Vagina (tissue), 2 donors: ENCODE measurements at regions not wholly inside any gene's neighbourhood (a gene's known extent, or its start where the extent isn't known, plus 50 kb on each side); places are given as distances from the start of the nearest gene placed in this dataset.

Experiments
- DNase-seq, 2 donors: peaks; one replicate each; pipeline ENCODE4 v3.0.0-alpha.2; 2017; ENCODE audit errors: extremely low spot score in 2 of 2
- H3K27ac ChIP-seq: fragments of 200-600 bp; sonication (generic); one replicate; pipeline ENCODE4 v1.5.1; 2019
- H3K27me3 ChIP-seq: fragments of 200-600 bp; sonication (generic); one replicate; pipeline ENCODE4 v1.5.1; 2019
- H3K36me3 ChIP-seq, 2 donors: fragments of 200-600 bp; sonication (generic); one replicate each; pipeline ENCODE4 v1.5.1; 2017 to 2019
- H3K4me1 ChIP-seq: fragments of 200-600 bp; sonication (generic); one replicate; pipeline ENCODE4 v1.5.1; 2019
- H3K4me3 ChIP-seq, 2 donors: fragments of 200-600 bp; sonication (generic); 1 replicate in 1 of 2; 2 replicates in 1 of 2; pipeline ENCODE4 v1.5.1; 2016 to 2019
- H3K9me3 ChIP-seq: fragments of 200-600 bp; sonication (generic); one replicate; pipeline ENCODE4 v1.5.1; 2019
- POLR2A ChIP-seq, 2 donors: fragments of 450-650 bp; IDR thresholded peaks; one replicate each; pipeline ENCODE4 v1.6.1; 2017; ENCODE audit warnings: antibody characterized with exemption in 2 of 2, mild to moderate bottlenecking in 2 of 2, moderate library complexity in 2 of 2
- POLR2AphosphoS5 ChIP-seq, 2 donors: sonication (generic); formaldehyde crosslinking; IDR thresholded peaks; one replicate each; pipeline ENCODE4 v1.9.0; 2017; ENCODE audit warnings: antibody characterized with exemption in 2 of 2, mild to moderate bottlenecking in 2 of 2, low read depth in 1 of 2; ENCODE audit not compliant: insufficient read depth in 1 of 2
- intact Hi-C: fragments of 100-400 bp; cut with DNase I; formaldehyde crosslinking; loops from one replicate; pipeline ENCODE4 v1.15.1; 2023
- TF ChIP-seq, protein P1 (sequence below), 3 experiments: fragments of 450-650 bp in 2 of 3; fragments of 200-600 bp in 1 of 3; sonication (generic) in 1 of 3; IDR thresholded peaks; one replicate each; pipeline ENCODE4 v1.5.1; 2017 to 2019; ENCODE audit warnings: antibody characterized with exemption in 3 of 3, mild to moderate bottlenecking in 2 of 3, moderate library complexity in 2 of 3

DNA sequence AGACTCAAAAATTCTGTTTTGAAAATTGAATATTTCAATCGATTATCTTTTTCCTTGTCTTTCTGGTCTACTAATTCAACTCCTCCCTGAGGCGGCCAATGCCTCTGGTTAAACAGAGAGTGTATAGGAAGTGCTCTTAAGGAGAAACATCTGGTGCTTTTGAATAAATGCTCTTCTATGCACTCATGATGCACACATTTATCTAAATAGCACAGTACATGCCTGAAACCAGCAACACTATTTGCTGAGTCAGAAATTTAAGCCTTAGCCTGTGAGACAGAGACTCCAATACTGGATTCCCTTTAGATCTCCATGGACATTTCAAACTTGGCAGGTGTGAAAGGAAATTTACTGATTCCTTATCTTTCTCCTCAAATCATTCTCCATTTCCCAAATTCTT is 118.6 kb downstream of the SLIT2 start:
- H3K27ac ChIP-seq, result no peak overlapping the region
- no peaks in the 10 kb centered on the region for H3K9me3 ChIP-seq
- no peaks in the 10 kb centered on the region for H3K27me3 ChIP-seq
- DNase-seq, result no peak
- H3K4me1 ChIP-seq, result no peaks in the 10 kb centered on the region
- no peaks in the 10 kb centered on the region for H3K36me3 ChIP-seq
- TF ChIP-seq POLR2A (IDR thresholded peaks at IDR 0.05), result no peak
- no peak for TF ChIP-seq POLR2AphosphoS5 (IDR thresholded peaks at IDR 0.05; ENCODE audit: insufficient read depth in 1 of 2, low read depth in 1 of 2)
- TF ChIP-seq, protein P1, sequence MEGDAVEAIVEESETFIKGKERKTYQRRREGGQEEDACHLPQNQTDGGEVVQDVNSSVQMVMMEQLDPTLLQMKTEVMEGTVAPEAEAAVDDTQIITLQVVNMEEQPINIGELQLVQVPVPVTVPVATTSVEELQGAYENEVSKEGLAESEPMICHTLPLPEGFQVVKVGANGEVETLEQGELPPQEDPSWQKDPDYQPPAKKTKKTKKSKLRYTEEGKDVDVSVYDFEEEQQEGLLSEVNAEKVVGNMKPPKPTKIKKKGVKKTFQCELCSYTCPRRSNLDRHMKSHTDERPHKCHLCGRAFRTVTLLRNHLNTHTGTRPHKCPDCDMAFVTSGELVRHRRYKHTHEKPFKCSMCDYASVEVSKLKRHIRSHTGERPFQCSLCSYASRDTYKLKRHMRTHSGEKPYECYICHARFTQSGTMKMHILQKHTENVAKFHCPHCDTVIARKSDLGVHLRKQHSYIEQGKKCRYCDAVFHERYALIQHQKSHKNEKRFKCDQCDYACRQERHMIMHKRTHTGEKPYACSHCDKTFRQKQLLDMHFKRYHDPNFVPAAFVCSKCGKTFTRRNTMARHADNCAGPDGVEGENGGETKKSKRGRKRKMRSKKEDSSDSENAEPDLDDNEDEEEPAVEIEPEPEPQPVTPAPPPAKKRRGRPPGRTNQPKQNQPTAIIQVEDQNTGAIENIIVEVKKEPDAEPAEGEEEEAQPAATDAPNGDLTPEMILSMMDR (IDR thresholded peaks at IDR 0.05), result no peak
- intact Hi-C loops, result no loop called here
- no peak overlapping the region for H3K4me3 ChIP-seq

DNA sequence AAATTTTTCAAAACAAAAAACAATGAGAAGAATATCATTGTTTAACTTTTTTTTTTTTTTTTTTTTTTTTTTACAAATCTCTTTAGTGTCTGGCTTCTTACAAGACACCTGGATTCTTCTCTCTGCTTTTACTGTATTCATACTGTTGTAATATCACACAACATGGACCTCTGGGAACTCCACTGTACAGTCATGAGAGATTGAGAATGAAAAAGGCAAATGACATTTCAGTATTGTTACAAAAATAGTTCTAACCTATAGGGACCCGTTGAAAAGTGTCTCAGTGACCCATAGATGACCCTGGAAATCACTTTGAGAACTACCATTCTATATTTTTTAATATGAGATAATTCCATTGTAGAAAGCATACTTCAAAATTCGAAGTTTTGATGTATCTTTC is 124.4 kb downstream of the SLIT2 start:
- H3K9me3 ChIP-seq, result no peaks in the 10 kb centered on the region
- intact Hi-C loops, result no loop called here
- H3K36me3 ChIP-seq, result no peaks in the 10 kb centered on the region
- H3K4me1 ChIP-seq, result no peaks in the 10 kb centered on the region
- TF ChIP-seq, protein P1 (IDR thresholded peaks at IDR 0.05), result no peak
- no peak for TF ChIP-seq POLR2A (IDR thresholded peaks at IDR 0.05)
- TF ChIP-seq POLR2AphosphoS5 (IDR thresholded peaks at IDR 0.05; ENCODE audit: insufficient read depth in 1 of 2, low read depth in 1 of 2), result no peak
- H3K4me3 ChIP-seq, result no peak overlapping the region
- no peak overlapping the region for H3K27ac ChIP-seq
- DNase-seq, result no peak
- H3K27me3 ChIP-seq, result no peaks in the 10 kb centered on the region

DNA sequence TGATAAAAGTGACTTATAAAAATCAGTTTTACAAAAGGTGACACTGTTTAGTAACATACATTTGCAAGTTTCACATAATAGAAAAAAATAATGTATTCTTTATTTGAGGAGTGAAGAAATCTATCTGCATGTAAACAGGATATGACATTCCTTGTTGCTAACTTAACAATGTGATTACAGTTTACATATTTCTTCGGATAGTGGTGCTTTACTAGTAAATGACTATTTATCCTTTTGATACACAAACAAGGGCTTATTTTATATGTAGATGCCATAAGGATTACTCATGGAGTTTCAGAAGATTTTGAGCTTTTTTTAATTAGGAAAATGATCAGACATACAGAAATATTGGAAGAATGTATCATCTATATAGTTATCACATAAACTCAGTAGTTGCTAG is 126.5 kb downstream of the SLIT2 start:
- no peak overlapping the region for H3K4me3 ChIP-seq
- H3K4me1 ChIP-seq, result no peaks in the 10 kb centered on the region
- DNase-seq, result no peak
- no peaks in the 10 kb centered on the region for H3K27me3 ChIP-seq
- H3K27ac ChIP-seq, result no peak overlapping the region
- no peaks in the 10 kb centered on the region for H3K36me3 ChIP-seq
- no peak for TF ChIP-seq POLR2A (IDR thresholded peaks at IDR 0.05)
- TF ChIP-seq, protein P1 (IDR thresholded peaks at IDR 0.05), result no peak
- no peak for TF ChIP-seq POLR2AphosphoS5 (IDR thresholded peaks at IDR 0.05; ENCODE audit: insufficient read depth in 1 of 2, low read depth in 1 of 2)
- intact Hi-C loops, result no loop called here
- H3K9me3 ChIP-seq, result no peaks in the 10 kb centered on the region

DNA sequence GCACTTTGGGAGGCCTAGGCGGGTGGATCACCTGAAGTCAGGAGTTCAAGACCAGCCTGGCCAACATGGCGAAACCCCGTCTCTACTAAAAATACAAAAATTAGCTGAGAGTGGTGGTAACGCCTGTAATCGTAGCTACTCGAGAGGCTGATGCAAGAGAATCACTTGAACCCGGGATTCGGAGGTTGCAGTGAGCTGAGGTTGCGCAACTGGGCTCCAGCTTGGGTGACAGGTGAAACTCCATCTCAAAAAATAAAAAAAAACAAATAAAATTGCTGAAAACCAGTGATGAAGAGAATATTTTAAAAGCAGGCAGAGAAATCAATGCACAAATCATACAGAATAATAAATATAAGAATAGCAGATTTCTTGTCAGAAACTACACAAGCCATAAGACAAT is 129.3 kb downstream of the SLIT2 start:
- TF ChIP-seq POLR2A (IDR thresholded peaks at IDR 0.05), result no peak
- TF ChIP-seq, protein P1 (IDR thresholded peaks at IDR 0.05), result no peak
- no peak for TF ChIP-seq POLR2AphosphoS5 (IDR thresholded peaks at IDR 0.05; ENCODE audit: insufficient read depth in 1 of 2, low read depth in 1 of 2)
- Histone ChIP-seq H3K4me3 (no peak overlapping the region), H3K27me3 (no peaks in the 10 kb centered on the region), H3K36me3 (no peaks in the 10 kb centered on the region), H3K4me1 (no peaks in the 10 kb centered on the region), H3K9me3 (no peaks in the 10 kb centered on the region), H3K27ac (no peak overlapping the region)
- no peak for DNase-seq
- intact Hi-C loops, result no loop called here

DNA sequence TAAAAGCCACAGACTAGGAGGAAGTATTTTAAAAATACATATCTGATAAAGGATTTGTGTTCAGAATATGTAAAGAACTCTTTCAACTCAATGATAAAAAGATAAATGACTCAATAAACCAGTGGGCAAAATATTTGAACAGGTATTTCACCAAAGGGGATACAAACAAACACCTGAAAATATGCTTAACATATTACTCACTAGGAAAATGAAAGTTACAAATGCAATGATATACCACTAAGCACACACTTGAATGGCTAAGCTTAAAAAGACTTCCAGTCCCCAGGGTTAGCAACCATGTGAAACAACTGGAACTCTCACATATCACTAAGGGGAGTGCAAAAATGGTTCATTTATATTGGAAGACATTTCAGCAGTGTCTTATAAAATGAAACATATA is 131.6 kb downstream of the SLIT2 start:
- intact Hi-C loops, result no loop called here
- Histone ChIP-seq H3K9me3 (no peaks in the 10 kb centered on the region), H3K36me3 (no peaks in the 10 kb centered on the region), H3K27ac (no peak overlapping the region), H3K4me1 (no peaks in the 10 kb centered on the region), H3K4me3 (no peak overlapping the region), H3K27me3 (no peaks in the 10 kb centered on the region)
- no peak for DNase-seq
- no peak for TF ChIP-seq POLR2AphosphoS5 (IDR thresholded peaks at IDR 0.05; ENCODE audit: insufficient read depth in 1 of 2, low read depth in 1 of 2)
- TF ChIP-seq, protein P1 (IDR thresholded peaks at IDR 0.05), result no peak
- no peak for TF ChIP-seq POLR2A (IDR thresholded peaks at IDR 0.05)
